GM18870 (cell line): ENCODE measurements at regions not wholly inside any gene's neighbourhood (a gene's known extent, or its start where the extent isn't known, plus 50 kb on each side); places are given as distances from the start of the nearest gene placed in this dataset.
"Not testable (repeated sequence)": the region's sequence is repeated elsewhere in the genome, so short reads cannot be mapped to it uniquely, and the experiment has no call there.

Experiments
- ATAC-seq: cut with Tn5 transposase; IDR thresholded peaks from one replicate; pipeline ENCODE4 v1.9.1; 2021; ENCODE audit warnings: moderate library complexity; ENCODE audit not compliant: unreplicated experiment

- ATAC-seq = no peak
Observed at GRCh38 chr3:635393-635792, 438.8 kb downstream of the CHL1 start.

GRCh38 chr3:643376-643775 lies 446.8 kb downstream of the CHL1 start:
- ATAC-seq = no peak

- no peak for ATAC-seq
Observed at GRCh38 chr3:655824-656223, 437.0 kb upstream of the CNTN6 start.

GRCh38 chr3:661356-661755 lies 431.5 kb upstream of the CNTN6 start:
- ATAC-seq = no peak

- no peak for ATAC-seq
Observed at GRCh38 chr3:674116-674515, 418.7 kb upstream of the CNTN6 start.

GRCh38 chr3:675846-676245 lies 417.0 kb upstream of the CNTN6 start:
- no peak for ATAC-seq

- no peak for ATAC-seq
Observed at GRCh38 chr3:683770-684169, 409.1 kb upstream of the CNTN6 start.

- no peak for ATAC-seq
Observed at GRCh38 chr3:690770-691169, 402.1 kb upstream of the CNTN6 start.

GRCh38 chr3:700514-700913 lies 392.3 kb upstream of the CNTN6 start:
- no peak for ATAC-seq

- ATAC-seq = no peak
Observed at GRCh38 chr3:707041-707440, 385.8 kb upstream of the CNTN6 start.

GRCh38 chr3:713006-713621 lies 379.7 kb upstream of the CNTN6 start:
- no peak for ATAC-seq

GRCh38 chr3:713947-714620 lies 378.7 kb upstream of the CNTN6 start:
- ATAC-seq = no peak

GRCh38 chr3:721086-721485 lies 371.7 kb upstream of the CNTN6 start:
- ATAC-seq = no peak

- no peak for ATAC-seq
Observed at GRCh38 chr3:732326-732928, 360.4 kb upstream of the CNTN6 start.

- no peak for ATAC-seq
Observed at GRCh38 chr3:733313-733712, 359.5 kb upstream of the CNTN6 start.

- no peak for ATAC-seq
Observed at GRCh38 chr3:757711-758110, 335.1 kb upstream of the CNTN6 start.

GRCh38 chr3:759106-759505 lies 333.7 kb upstream of the CNTN6 start:
- ATAC-seq = no peak

GRCh38 chr3:773433-773832 lies 319.4 kb upstream of the CNTN6 start:
- ATAC-seq = not testable (repeated sequence)

- no peak for ATAC-seq
Observed at GRCh38 chr3:775178-775880, 317.5 kb upstream of the CNTN6 start.

- no peak for ATAC-seq
Observed at GRCh38 chr3:780505-780904, 312.3 kb upstream of the CNTN6 start.

GRCh38 chr3:791442-791841 lies 301.4 kb upstream of the CNTN6 start:
- ATAC-seq = no peak

GRCh38 chr3:792630-793029 lies 300.2 kb upstream of the CNTN6 start:
- no peak for ATAC-seq
